ENCODE measurements at regions not wholly inside any gene's neighbourhood (a gene's known extent, or its start where the extent isn't known, plus 50 kb on each side); places are given as distances from the start of the nearest gene placed in this dataset.

- Histone ChIP-seq H3K9me3 (ENCODE audit: control insufficient read depth, low read depth, low read length) (no peaks in the 10 kb centered on the region), H3K56ac (ENCODE audit: insufficient read length, low read depth, low read length) (no peak overlapping the region), H3K9ac (ENCODE audit: extremely low read depth, insufficient read length, low read length) (no peak overlapping the region), H2BK20ac (ENCODE audit: low read depth, low read length, poor library complexity, severe bottlenecking) (no peak overlapping the region), H4K8ac (replicated peaks; ENCODE audit: insufficient read length, low read depth, low read length) (no peak overlapping the region), H2BK15ac (ENCODE audit: low read depth, low read length) (no peak overlapping the region), H3K18ac (ENCODE audit: insufficient read length, low read depth, low read length) (no peak overlapping the region), H2AK5ac (ENCODE audit: insufficient read length, low read length) (no peak overlapping the region), H2AFZ (ENCODE audit: low read length) (no peak overlapping the region), H3K23me2 (ENCODE audit: insufficient read length, low read depth, low read length, poor library complexity, severe bottlenecking) (no peaks in the 10 kb centered on the region), H3K14ac (ENCODE audit: insufficient read depth, low read length) (no peak overlapping the region), H3K79me1 (ENCODE audit: insufficient read depth, low read depth, low read length, poor library complexity, severe bottlenecking) (no peaks in the 10 kb centered on the region), H3K4me1 (ENCODE audit: insufficient read depth, low read length) (no peaks in the 10 kb centered on the region), H3K4me2 (ENCODE audit: insufficient read depth, insufficient read length, low read length) (no peak overlapping the region), H3K27ac (ENCODE audit: insufficient read length, low read depth, low read length) (no peak overlapping the region), H3K79me2 (ENCODE audit: insufficient read depth, low read length) (no peaks in the 10 kb centered on the region), H3K27me3 (ENCODE audit: insufficient read depth, low read length) (no peaks in the 10 kb centered on the region), H3T11ph (ENCODE audit: low read length) (no peak overlapping the region), H4K20me1 (ENCODE audit: control insufficient read depth, insufficient read depth, insufficient read length) (no peaks in the 10 kb centered on the region), H2BK12ac (ENCODE audit: insufficient read length, low read depth, low read length) (no peak overlapping the region), H4K5ac (ENCODE audit: insufficient read length, low read depth, low read length) (no peak overlapping the region), H3K23ac (ENCODE audit: insufficient read length, low read depth, low read length) (no peak overlapping the region), H4K91ac (ENCODE audit: insufficient read length, low read depth, low read length) (no peak overlapping the region), H3K4ac (ENCODE audit: low read depth, low read length) (no peak overlapping the region), H2BK5ac (ENCODE audit: insufficient read length, low read length) (no peak overlapping the region), H2BK120ac (ENCODE audit: low read depth, low read length, poor library complexity, severe bottlenecking) (no peak overlapping the region)
- no peaks in the 10 kb centered on the region for H3K4me1 Mint-ChIP-seq
- H3K4me3 Mint-ChIP-seq = no peak overlapping the region
- H3K36me3 Mint-ChIP-seq (ENCODE audit: insufficient read depth in 1 of 3, low read depth in 3 of 3) = peaks cover 0 to 6% (median 0%) of the 10 kb centered on the region in 3 experiments; a peak in 2 of 7 replicates
- no peak overlapping the region for H3K27ac Mint-ChIP-seq
- H3K27me3 Mint-ChIP-seq (ENCODE audit: low read depth) = peaks cover 25% of the 10 kb centered on the region
- no peak for DNase-seq
- WGBS (ENCODE audit: extremely low coverage, insufficient read length, low lambda C conversion rate) = no CpG with 5 or more reads among the region's 5 CpGs
- TF ChIP-seq CTCF (conservative IDR thresholded peaks at IDR 0.05) = no peak
- peaks cover 3 to 8% of the 10 kb centered on the region in 2 experiments; a peak in 3 of 5 replicates for H3K9me3 Mint-ChIP-seq
Measured at GRCh38 chr13:44317752-44318151, 55.9 kb upstream of the SERP2 start.

All from H9 (cell line).